Mucosa of descending colon (tissue), 3 donors: ENCODE measurements at regions not wholly inside any gene's neighbourhood (a gene's known extent, or its start where the extent isn't known, plus 50 kb on each side); places are given as distances from the start of the nearest gene placed in this dataset.
"Not testable (repeated sequence)": the region's sequence is repeated elsewhere in the genome, so short reads cannot be mapped to it uniquely, and the experiment has no call there.

Source experiments
- ATAC-seq: fragments of 200-7000 bp; cut with Tn5 transposase; one replicate; pipeline ENCODE4 v1.9.1; 2020; ENCODE audit warnings: mild to moderate bottlenecking, moderate library complexity
- DNase-seq, 3 donors: peaks; one replicate each; pipeline ENCODE4 v3.0.0-alpha.2; 2020
- H3K36me3 ChIP-seq: fragments of 200-600 bp; one replicate; pipeline ENCODE4 v1.8.0; 2021; ENCODE audit warnings: low read depth, mild to moderate bottlenecking
- H3K4me1 ChIP-seq: fragments of 200-600 bp; one replicate; pipeline ENCODE4 v1.8.0; 2021; ENCODE audit warnings: low read depth, mild to moderate bottlenecking
- H3K4me3 ChIP-seq: fragments of 200-600 bp; one replicate; pipeline ENCODE4 v1.8.0; 2021; ENCODE audit warnings: mild to moderate bottlenecking
- H3K9me3 ChIP-seq: fragments of 200-600 bp; one replicate; pipeline ENCODE4 v1.8.0; 2021; ENCODE audit warnings: mild to moderate bottlenecking
- CTCF ChIP-seq: fragments of 200-600 bp; IDR thresholded peaks from one replicate; pipeline ENCODE4 v1.8.0; 2022; ENCODE audit warnings: antibody characterized with exemption, mild to moderate bottlenecking
- intact Hi-C, 2 donors: fragments of 100-400 bp; cut with DNase I in 1 of 2; cut with micrococcal nuclease in 1 of 2; formaldehyde crosslinking; loops; one replicate each; pipeline versions ENCODE4 v1.11.0 to v1.11.1; 2022; cut with DNase I, micrococcal nuclease
- donor health status: DM: no; HTN: no; CAD: no; lungs with moderate emphysema.
- donor health status: DM: no; HTN: no; CAD: no.
- donor health status: DM: no; HTN: yes; CAD: no.

- intact Hi-C loops, H3K9me3 ChIP-seq, H3K36me3 ChIP-seq, H3K4me1 ChIP-seq, H3K4me3 ChIP-seq, DNase-seq, ATAC-seq: not testable (repeated sequence)
Measured at GRCh38 chrX:40788698-40789097, 53.4 kb upstream of the MED14 start.

GRCh38 chrX:40792433-40792832 is 57.1 kb upstream of the MED14 start:
- no peak for TF ChIP-seq CTCF
- Histone ChIP-seq H3K4me3 (no peak overlapping the region), H3K36me3 (no peaks in the 10 kb centered on the region), H3K4me1 (no peaks in the 10 kb centered on the region), H3K9me3 (no peaks in the 10 kb centered on the region)
- DNase-seq, result no peak
- intact Hi-C loops, result no loop called here
- no peak for ATAC-seq

GRCh38 chrX:40794829-40795130 is 59.4 kb upstream of the MED14 start:
- H3K4me1 ChIP-seq, H3K9me3 ChIP-seq, DNase-seq, ATAC-seq, H3K36me3 ChIP-seq, H3K4me3 ChIP-seq, intact Hi-C loops: not testable (repeated sequence)

GRCh38 chrX:40799745-40800144 is 64.4 kb upstream of the MED14 start:
- ATAC-seq, intact Hi-C loops: not testable (repeated sequence)

GRCh38 chrX:40805404-40805803 is 70.1 kb upstream of the MED14 start:
- Histone ChIP-seq H3K36me3 (no peaks in the 10 kb centered on the region), H3K4me1 (no peaks in the 10 kb centered on the region), H3K4me3 (no peak overlapping the region), H3K9me3 (no peaks in the 10 kb centered on the region)
- no peak for DNase-seq
- no peak for ATAC-seq
- intact Hi-C loops, result no loop called here
- TF ChIP-seq CTCF, result no peak

More at GRCh38 chrX:40799745-40800144, 64.4 kb upstream of the MED14 start:
- H3K9me3 ChIP-seq, DNase-seq, H3K4me1 ChIP-seq, H3K4me3 ChIP-seq, H3K36me3 ChIP-seq: not testable (repeated sequence)

GRCh38 chrX:40806513-40807220 is 71.3 kb upstream of the MED14 start:
- no peak for DNase-seq
- no peaks in the 10 kb centered on the region for H3K4me1 ChIP-seq
- intact Hi-C loops, result no loop called here
- no peak for ATAC-seq
- H3K4me3 ChIP-seq, result no peak overlapping the region
- H3K9me3 ChIP-seq, result no peaks in the 10 kb centered on the region
- no peak for TF ChIP-seq CTCF
- no peaks in the 10 kb centered on the region for H3K36me3 ChIP-seq

- Histone ChIP-seq H3K4me3 (no peak overlapping the region), H3K4me1 (no peaks in the 10 kb centered on the region), H3K9me3 (no peaks in the 10 kb centered on the region), H3K36me3 (no peaks in the 10 kb centered on the region)
- ATAC-seq (no peak), DNase-seq (no peak)
- no peak for TF ChIP-seq CTCF
- intact Hi-C loops, result no loop called here
Measured at GRCh38 chrX:40807384-40807783, 72.0 kb upstream of the MED14 start.
